ENCODE measurements at regions not wholly inside any gene's neighbourhood (a gene's known extent, or its start where the extent isn't known, plus 50 kb on each side); places are given as distances from the start of the nearest gene placed in this dataset.

DNA sequence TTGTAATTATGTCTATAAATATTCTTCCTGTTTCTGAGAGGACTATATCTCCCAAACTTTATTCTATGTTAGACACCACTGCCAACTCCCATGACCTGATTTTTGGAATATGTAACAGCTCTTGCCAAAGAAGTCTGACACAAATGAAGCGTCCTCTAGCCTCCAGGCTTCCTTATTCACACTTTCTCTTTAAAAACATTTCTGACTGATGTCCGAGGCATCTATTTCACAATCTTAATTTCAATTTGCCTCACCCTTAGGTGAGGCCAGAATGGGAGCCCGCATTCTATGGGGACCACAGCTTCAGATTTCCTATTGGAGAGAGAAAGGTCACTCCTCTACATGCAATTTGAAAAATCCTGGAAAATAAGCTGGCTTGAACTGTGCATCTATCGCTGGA lies 873.2 kb downstream of the GATA3 start:
- TF ChIP-seq, protein P1, sequence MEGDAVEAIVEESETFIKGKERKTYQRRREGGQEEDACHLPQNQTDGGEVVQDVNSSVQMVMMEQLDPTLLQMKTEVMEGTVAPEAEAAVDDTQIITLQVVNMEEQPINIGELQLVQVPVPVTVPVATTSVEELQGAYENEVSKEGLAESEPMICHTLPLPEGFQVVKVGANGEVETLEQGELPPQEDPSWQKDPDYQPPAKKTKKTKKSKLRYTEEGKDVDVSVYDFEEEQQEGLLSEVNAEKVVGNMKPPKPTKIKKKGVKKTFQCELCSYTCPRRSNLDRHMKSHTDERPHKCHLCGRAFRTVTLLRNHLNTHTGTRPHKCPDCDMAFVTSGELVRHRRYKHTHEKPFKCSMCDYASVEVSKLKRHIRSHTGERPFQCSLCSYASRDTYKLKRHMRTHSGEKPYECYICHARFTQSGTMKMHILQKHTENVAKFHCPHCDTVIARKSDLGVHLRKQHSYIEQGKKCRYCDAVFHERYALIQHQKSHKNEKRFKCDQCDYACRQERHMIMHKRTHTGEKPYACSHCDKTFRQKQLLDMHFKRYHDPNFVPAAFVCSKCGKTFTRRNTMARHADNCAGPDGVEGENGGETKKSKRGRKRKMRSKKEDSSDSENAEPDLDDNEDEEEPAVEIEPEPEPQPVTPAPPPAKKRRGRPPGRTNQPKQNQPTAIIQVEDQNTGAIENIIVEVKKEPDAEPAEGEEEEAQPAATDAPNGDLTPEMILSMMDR (IDR thresholded peaks at IDR 0.05): no peak
- TF ChIP-seq EZH2 (IDR thresholded peaks at IDR 0.05): no peak

All from neural progenitor cell (in vitro differentiated cells).